Activated effector memory CD4-positive, alpha-beta T cell treated with anti-CD3 and anti-CD28 coated beads, Interleukin-2, amount 50 U/mL, for 16 hours (primary cell): ENCODE measurements at regions not wholly inside any gene's neighbourhood (a gene's known extent, or its start where the extent isn't known, plus 50 kb on each side); places are given as distances from the start of the nearest gene placed in this dataset.
"Not testable (repeated sequence)": the region's sequence is repeated elsewhere in the genome, so short reads cannot be mapped to it uniquely, and the experiment has no call there.

ENCODE experiments used
- DNase-seq: peaks from one replicate; pipeline ENCODE4 v3.0.0-alpha.2; 2020

DNA sequence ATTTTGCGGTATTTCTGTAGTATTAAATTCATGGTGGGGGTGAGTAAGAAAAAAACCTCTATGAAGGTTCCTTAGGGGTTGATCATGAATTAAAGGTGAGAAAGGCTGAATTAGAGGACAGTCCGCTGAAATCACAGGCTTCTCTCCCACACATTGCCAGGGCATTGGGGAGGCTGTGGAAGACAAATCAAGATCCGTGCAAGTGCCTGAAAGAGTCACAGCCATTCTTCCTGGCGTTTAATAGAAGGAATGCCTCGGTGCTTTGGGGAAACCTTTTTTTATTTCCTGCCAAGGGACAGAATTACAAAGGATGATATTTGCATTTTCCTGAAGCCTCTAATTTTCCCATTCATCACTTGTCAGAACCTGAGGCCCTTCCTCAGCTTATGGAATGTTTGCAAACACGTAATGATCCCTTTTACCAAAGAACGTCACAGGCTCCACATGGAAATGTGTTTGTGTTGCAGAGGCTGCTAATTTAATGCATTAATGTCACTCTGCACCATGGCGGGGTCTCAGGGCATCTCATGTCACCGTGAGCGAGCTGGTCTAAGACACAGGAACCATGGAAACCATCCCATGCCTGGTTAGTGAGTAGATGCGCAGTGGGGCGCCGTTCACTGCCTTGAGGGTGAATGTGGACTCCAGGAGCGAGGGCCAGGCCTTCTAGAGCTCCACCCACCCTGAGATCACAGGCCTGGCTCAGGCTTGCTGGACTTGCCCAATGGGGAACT, 185.9 kb upstream of the SULF2 start:
- no peak for DNase-seq

DNA sequence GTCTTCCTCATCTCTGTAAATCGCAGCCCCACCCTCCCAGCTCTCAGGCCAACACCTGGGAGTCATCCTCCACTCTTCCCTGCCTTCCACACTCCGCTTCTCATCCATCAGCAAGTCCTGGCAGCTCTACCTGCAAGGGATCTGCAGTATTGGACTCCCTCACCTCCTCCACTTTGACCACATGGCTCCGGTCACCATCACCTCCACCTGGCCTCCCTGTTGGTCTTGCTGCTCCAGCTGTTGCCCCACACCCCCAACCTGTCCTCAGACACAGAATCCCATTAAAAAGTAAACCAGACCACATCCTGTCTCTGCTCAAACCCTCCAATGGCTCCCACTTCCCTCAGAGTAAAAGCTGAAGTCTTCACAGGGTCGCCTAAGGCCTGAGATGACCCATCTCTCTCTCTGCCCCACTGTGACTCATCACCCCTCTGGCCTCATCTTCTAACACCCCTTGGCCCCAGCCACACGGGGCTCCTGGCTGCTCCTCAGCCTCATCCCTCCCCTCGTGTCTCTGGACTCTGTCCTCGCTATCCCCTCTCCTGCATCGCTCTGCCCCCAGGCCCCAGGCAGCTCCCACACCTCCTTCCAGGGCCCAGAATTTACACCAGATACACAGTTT, 185.1 kb upstream of the SULF2 start:
- no peak for DNase-seq

DNA sequence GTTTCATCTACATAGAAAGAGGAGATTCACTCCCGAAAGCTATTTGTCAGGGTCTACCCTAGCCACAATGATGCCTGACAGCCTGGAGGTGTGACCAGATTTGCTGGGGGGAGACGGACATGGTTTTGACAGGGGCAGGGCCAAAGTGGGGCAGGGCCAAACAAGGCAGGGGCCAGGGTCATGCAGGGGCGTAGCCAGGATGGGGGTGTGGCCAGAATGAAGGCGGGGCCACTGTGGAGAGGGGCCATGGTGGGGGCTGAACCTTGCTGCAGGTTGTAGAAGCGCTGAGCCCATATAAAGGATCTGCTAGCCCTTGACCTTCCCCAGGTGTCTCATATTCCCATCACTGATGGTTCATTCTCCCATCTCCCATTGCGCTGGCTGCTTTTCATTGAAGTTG, 184.1 kb upstream of the SULF2 start:
- no peak for DNase-seq

DNA sequence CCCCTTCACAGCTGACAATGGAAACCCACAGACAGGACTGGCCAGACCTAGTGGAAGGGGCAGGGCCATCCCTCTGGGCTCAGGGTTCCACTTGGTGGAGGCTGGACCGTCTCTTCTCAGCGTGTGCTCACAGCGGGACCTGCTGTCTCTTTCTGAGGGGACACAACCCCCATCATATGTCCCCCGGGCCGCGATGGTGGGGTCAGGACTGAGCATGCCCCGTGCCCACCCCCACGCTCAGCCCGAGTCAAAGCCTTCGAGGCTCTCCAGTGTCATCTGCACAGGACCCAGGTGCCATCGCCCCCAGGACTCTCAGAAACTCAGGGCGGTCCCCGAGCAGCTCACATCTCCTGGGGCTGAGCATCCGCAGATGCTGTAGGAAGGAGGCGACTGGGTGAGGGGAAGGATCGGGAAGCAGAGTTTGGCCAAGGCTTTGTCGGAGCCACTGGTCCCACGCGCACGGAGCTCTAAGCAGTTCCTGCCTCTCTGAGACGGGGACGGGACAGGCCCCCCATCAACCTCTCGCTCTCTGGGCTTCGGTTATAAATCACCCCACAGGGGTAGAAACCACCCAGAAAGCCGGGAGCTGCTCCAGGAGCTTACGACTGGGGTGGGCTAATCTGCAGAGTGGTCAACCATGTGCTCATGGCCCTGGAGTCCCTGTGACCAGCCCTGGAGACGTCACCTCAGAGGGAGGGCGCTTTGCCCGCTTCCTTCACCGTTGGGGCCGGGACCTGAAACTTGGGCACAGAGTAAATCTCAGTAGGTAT, 183.4 kb upstream of the SULF2 start:
- DNase-seq, result no peak

DNA sequence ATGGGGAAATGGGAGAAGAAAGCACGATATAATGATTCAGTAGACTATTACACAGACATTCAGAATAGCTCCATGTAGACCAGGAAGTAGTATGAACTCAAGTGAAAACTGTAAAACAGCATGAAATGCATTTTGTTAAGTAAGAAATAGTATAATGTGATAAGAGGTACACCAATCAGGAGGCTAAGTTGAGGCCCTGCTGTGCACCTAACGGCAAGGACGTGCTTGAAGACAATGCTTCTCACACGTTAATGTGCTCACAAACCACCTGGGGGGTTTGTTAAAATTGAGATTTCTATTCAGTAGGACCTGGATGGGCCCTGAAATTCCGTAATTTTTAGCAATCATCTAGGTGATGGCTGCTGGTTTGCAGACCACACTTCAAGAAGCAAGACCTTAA, 178.9 kb upstream of the SULF2 start:
- no peak for DNase-seq

- DNase-seq, result no peak
These were observed 177.7 kb upstream of the SULF2 start for GRCh38 chr20:47963022-47963421.

- DNase-seq, result no peak
These were observed 177.1 kb upstream of the SULF2 start for GRCh38 chr20:47962286-47962963.

GRCh38 chr20:47960769-47961541, 175.7 kb upstream of the SULF2 start:
- no peak for DNase-seq

GRCh38 chr20:47960277-47960676, 175.0 kb upstream of the SULF2 start:
- no peak for DNase-seq

GRCh38 chr20:47957989-47958801, 172.9 kb upstream of the SULF2 start:
- not testable (repeated sequence) for DNase-seq

GRCh38 chr20:47957135-47957534, 171.9 kb upstream of the SULF2 start:
- DNase-seq, result no peak

DNA sequence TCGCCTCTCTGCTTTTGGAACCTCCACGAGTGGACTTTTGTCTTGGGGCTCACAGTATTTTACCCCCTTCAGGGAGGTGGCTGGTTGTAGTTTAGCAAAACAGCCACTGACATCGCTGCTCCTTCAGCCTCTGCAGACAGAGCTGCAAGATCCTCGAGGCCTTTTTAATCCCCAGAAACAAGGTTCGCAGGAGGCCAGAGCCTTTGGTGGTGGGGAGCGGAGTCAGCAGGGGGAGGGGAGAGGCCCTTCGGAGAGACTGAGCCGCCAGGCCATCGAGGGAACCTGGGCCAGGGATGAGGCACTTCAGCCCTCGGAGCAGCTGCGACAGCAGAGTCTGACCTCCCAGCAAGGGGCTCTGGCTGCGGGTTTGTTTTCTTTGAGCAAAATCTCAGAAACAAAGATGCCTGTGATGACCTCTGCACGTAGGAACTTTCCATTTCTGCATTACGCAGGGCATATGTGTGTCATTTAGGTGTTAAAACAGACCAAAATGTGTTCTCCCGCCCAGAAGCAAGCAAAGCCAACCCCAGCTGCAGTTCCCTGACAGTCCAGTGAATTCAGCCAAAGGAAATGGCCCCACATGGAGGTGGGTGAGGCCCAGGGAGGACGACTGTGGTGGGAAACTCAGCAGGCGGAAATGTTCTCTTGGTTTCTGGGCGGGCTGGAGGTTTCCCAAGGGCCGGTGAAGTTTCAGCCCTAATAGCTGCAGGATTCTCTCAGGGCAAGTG, 171.2 kb upstream of the SULF2 start:
- no peak for DNase-seq

GRCh38 chr20:47953471-47953870, 168.2 kb upstream of the SULF2 start:
- no peak for DNase-seq

- no peak for DNase-seq
These were observed 166.8 kb upstream of the SULF2 start for GRCh38 chr20:47952023-47952564.

DNA sequence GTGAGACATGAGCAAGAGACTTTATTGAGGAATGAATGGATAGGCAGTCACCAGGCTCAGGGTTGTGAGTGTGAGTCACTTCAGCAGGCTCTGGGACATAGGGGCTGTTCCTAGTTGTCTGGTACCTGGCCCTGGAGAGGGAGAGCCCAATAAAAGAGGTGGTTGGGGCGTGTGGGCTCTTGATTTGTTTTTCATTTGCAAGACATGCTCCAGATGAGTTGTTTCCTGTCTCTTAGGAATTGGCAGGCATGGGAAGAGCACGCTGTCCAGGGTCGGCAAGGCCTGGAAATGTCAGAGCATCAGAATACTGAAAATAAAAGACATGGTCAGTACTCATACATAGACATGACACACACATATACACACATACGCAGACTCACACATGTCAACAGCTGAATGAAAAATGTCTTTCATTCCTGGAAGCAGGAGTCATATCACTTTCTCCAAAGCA, 166.3 kb upstream of the SULF2 start:
- DNase-seq, result no peak

DNA sequence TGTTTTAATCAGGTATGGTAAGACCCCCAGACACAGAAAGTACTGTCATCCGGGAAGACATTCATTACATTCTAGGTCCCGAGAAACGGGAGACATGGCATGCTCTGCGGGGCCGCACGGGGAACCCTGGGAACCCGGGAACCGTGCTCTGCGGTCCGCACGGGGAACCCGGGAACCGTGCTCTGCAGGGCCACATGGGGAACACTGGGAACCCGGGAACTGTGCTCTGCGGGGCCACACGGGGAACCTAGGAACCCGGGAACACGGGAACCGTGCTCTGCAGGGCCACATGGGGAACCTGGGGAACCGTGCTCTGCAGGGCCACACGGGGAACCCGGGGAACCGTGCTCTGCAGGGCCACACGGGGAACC, 165.6 kb upstream of the SULF2 start:
- no peak for DNase-seq

DNA sequence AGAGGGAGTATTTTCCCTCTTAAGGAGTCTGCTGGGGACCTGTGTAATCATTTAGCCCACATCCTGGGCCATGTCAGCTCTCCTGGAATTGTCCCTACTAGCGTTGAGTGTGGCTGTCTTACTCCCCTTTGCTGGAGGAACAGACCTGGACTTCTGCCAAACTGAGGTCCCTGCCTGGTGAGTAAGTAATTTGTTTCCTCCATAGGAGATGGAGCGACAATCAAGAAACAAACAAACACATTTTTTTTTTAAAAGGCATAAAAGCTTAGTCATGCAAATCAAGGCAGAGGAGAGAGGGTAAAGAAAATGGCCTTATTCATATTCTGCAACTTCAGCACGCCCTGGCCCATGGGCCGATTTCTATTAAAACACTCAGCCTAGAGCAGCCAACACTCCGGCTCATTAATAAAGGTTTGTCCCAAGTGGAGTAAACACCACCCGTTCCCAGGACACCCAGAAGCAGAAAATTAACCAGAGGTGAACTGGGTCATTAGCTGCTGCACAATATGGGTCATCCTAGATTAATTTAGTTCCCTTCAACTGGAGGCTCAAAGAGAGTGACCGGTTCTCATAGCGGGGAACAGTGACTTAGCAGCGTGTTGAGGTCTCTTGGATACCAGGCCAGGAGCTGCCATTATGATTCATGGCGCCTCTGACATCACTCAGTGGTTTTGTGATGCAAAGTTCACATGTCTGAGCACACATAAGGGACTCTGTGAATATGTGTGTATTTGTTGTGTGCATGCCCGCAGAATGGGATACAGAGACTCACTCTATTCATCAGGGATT, 165.0 kb upstream of the SULF2 start:
- no peak for DNase-seq

DNA sequence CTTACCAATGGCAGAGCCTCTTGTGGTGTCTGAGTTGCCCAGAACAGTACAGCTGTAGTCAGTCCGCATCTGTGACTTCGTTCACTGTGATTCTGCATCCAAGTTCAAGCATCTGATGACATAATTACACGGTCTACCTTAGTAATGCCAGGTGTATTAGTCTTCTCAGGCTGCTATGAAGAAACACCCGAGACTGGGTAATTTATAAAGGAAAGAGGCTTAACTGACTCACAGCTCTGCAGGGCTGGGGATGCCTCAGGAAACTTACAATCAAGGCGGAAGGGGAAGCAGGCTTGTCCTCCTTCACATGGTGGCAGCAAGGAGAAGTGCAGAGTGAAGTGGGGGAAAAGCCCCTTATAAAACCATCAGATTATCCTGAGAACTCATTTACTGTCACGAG, 163.9 kb upstream of the SULF2 start:
- DNase-seq, result no peak

GRCh38 chr20:47944682-47945081, 159.4 kb upstream of the SULF2 start:
- no peak for DNase-seq

- no peak for DNase-seq
These were observed 156.6 kb upstream of the SULF2 start for GRCh38 chr20:47941869-47942268.
